Aorta (tissue), 5 donors: ENCODE measurements at regions not wholly inside any gene's neighbourhood (a gene's known extent, or its start where the extent isn't known, plus 50 kb on each side); places are given as distances from the start of the nearest gene placed in this dataset.
"Not testable (repeated sequence)": the region's sequence is repeated elsewhere in the genome, so short reads cannot be mapped to it uniquely, and the experiment has no call there.

Source experiments
- ATAC-seq: fragments of 200-7000 bp; cut with Tn5 transposase; one replicate; pipeline ENCODE4 v1.9.1; 2022; ENCODE audit warnings: moderate library complexity; ENCODE audit not compliant: low FRiP score
- DNase-seq, 2 donors: peaks; one replicate each; pipeline ENCODE4 v3.0.0-alpha.2; 2020
- H3K27ac ChIP-seq, 2 donors: one replicate each; pipeline ENCODE4 v1.5.1; 2013; ENCODE audit warnings: low read length in 2 of 2, mild to moderate bottlenecking in 2 of 2, moderate library complexity in 2 of 2, control low read depth in 1 of 2, inconsistent platforms in 1 of 2, low read depth in 1 of 2
- H3K27me3 ChIP-seq, 2 donors: one replicate each; pipeline ENCODE4 v1.6.1; 2013; ENCODE audit warnings: control low read depth in 1 of 2, low read length in 1 of 2, mild to moderate bottlenecking in 1 of 2, moderate library complexity in 1 of 2; ENCODE audit not compliant: insufficient read depth in 2 of 2, control insufficient read depth in 1 of 2
- H3K36me3 ChIP-seq, 2 donors: one replicate each; pipeline ENCODE4 v1.6.1; 2013; ENCODE audit warnings: control low read depth in 1 of 2, low read length in 1 of 2, mild to moderate bottlenecking in 1 of 2; ENCODE audit not compliant: insufficient read depth in 2 of 2, control insufficient read depth in 1 of 2
- H3K4me1 ChIP-seq, 2 donors: one replicate each; pipeline ENCODE4 v1.6.1; 2013; ENCODE audit warnings: low read length in 2 of 2, control low read depth in 1 of 2, mild to moderate bottlenecking in 1 of 2, moderate library complexity in 1 of 2; ENCODE audit not compliant: insufficient read depth in 2 of 2, control insufficient read depth in 1 of 2
- H3K4me3 ChIP-seq, 2 donors: one replicate each; pipeline ENCODE4 v1.5.1; 2013; ENCODE audit warnings: low read length in 2 of 2, control low read depth in 1 of 2, mild to moderate bottlenecking in 1 of 2
- H3K9me3 ChIP-seq: one replicate; pipeline ENCODE4 v1.6.1; 2013; ENCODE audit warnings: mild to moderate bottlenecking, low read length; ENCODE audit not compliant: control insufficient read depth
- WGBS, 2 donors: extraction: QIAGEN DNeasy Blood & Tissue Kit; methylation state at CpG; one replicate each; pipeline ENCODE4 v1.1.7; 2013; 5-methylcytosine and 5-hydroxymethylcytosine counted together
- intact Hi-C, 2 donors: fragments of 100-400 bp; cut with DNase I; formaldehyde crosslinking; loops; one replicate each; pipeline versions ENCODE4 v1.14.2 to v1.15.0; 2022
- donor health status: healthy with polysubstance abuse.
- donor health status: Bipolar disorder and iron deficiency.
- donor health status: DM: no; HTN: no; CAD: no.
- donor health status: DM: no; HTN: no; CAD: no.
- donor health status: DM: yes; HTN: yes; CAD: no.

DNA sequence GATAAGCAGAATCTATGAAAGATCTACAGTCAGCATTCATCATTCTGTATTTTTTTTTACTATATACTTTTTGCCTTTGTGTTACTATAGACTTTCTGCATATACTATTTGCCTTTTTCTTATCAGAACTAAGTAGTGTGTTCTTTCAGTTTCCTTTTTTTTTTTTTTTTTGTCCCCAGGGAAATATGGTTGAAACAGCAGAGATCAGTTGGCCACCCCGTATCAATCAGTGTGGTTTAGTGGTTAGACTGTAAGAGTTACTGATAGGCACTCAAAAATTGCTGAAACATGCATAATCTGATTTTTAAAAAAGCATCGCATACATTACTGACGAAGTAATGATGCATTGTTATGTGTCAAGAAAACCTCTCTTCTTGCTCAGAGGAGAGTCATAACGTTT is 990.8 kb upstream of the EDIL3 start:
- intact Hi-C loops, result no loop called here
- ATAC-seq, result no peak
- Histone ChIP-seq H3K9me3 (no peaks in the 10 kb centered on the region), H3K4me3 (no peak overlapping the region), H3K4me1 (no peaks in the 10 kb centered on the region), H3K27ac (no peak overlapping the region), H3K36me3 (no peaks in the 10 kb centered on the region), H3K27me3 (no peaks in the 10 kb centered on the region)
- 50 to 55% methylated on average over 4 of the region's 4 CpGs for WGBS, 2 donors
- DNase-seq, result no peak

DNA sequence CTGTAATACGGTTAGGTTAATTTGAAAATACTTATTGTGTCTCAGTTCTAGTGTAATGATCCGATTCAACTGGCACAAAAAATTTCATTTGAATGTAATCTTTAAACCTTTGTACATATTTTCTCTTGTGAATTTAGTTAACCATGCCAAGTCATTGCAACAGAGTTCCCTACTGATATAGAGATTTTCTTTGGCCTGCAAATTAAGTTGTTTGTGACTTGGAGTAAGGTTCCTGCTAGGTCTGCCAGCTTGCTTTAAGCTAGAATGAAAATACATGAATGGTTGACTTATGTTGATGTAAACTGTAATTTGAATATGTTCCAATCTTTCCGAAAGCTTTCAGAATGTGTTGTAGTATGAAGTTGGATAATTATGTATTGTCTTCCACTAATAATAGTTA is 1004.1 kb upstream of the EDIL3 start:
- intact Hi-C loops, result no loop called here
- Histone ChIP-seq H3K36me3 (no peaks in the 10 kb centered on the region), H3K27me3 (no peaks in the 10 kb centered on the region), H3K9me3 (no peaks in the 10 kb centered on the region), H3K4me3 (no peak overlapping the region), H3K4me1 (no peaks in the 10 kb centered on the region), H3K27ac (no peak overlapping the region)
- no peak for DNase-seq
- 18 to 26% methylated on average over 3 of the region's 3 CpGs for WGBS, 2 donors
- no peak for ATAC-seq

DNA sequence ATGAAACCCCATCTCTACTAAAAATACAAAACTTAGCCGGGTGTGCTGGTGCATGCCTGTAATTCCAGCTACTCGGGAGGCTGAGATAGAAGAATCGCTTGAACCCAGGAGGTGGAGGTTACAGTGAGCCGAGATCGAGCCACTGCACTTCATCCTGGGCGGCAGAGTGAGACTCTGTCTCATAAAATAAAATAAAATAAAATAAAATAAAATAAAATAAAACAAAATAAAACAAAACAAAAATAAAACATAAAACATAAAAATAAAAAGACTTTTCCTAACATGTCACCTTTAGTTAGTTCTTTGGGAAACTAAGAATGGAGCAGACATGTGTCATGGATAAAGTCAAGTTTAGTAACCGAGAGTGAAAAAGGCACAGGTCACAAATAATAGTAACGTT is 1007.6 kb upstream of the EDIL3 start:
- intact Hi-C loops, H3K27ac ChIP-seq, ATAC-seq, H3K36me3 ChIP-seq, DNase-seq, H3K9me3 ChIP-seq, H3K4me3 ChIP-seq, H3K4me1 ChIP-seq, H3K27me3 ChIP-seq: not testable (repeated sequence)
- 69 to 77% methylated on average over 8 of the region's 8 CpGs for WGBS, 2 donors

DNA sequence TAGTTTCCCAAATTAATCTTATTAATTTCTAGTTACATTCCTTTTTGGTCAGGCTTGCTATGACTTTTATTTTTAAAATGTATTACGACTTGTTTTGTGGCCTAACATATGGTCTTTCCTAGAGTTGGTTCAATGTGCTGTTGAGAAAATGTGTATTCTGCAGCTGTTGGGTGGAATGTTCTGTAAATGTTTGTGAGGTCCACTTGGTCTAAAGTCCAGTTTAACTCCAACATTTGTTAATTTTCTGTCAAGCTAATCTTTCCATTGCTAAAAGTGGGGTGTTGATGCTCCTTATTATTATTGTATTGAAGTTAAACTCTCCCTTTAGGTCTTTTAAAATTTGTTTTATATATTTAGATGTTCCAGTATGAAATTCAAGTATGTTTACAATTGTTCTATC is 1010.8 kb upstream of the EDIL3 start:
- ATAC-seq (no peak), DNase-seq (no peak)
- 85 to 87% methylated on average over 1 of the region's 1 CpG for WGBS, 2 donors
- H3K9me3 ChIP-seq, result no peaks in the 10 kb centered on the region
- H3K36me3 ChIP-seq, result no peaks in the 10 kb centered on the region
- H3K27me3 ChIP-seq, result no peaks in the 10 kb centered on the region
- H3K4me3 ChIP-seq, result no peak overlapping the region
- intact Hi-C loops, result no loop called here
- H3K4me1 ChIP-seq, result no peaks in the 10 kb centered on the region
- H3K27ac ChIP-seq, result no peak overlapping the region

DNA sequence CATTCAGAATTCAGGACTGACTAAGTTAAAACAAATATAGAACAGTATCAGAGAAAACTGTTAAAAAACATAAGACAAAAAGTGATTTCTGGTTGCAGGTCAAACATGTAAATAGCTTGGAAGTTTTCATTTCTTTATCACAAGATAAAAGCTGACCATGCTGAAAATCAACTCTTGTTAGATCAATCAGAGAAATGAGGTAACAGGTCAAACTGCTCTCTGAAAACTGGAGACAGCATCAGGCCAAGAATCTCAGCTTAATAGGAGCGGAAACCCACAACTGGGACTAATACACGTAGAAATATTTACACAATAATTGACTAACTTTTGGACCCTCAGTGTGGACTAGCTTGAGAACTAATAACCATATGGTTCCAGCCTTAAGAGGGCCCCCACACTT is 1012.8 kb upstream of the EDIL3 start:
- H3K36me3 ChIP-seq, result no peaks in the 10 kb centered on the region
- no peaks in the 10 kb centered on the region for H3K4me1 ChIP-seq
- H3K27me3 ChIP-seq, result no peaks in the 10 kb centered on the region
- intact Hi-C loops, result no loop called here
- no peaks in the 10 kb centered on the region for H3K9me3 ChIP-seq
- WGBS, 2 donors, result 85 to 90% methylated on average over 2 of the region's 2 CpGs
- ATAC-seq (no peak), DNase-seq (no peak)
- H3K27ac ChIP-seq, result no peak overlapping the region
- H3K4me3 ChIP-seq, result no peak overlapping the region

DNA sequence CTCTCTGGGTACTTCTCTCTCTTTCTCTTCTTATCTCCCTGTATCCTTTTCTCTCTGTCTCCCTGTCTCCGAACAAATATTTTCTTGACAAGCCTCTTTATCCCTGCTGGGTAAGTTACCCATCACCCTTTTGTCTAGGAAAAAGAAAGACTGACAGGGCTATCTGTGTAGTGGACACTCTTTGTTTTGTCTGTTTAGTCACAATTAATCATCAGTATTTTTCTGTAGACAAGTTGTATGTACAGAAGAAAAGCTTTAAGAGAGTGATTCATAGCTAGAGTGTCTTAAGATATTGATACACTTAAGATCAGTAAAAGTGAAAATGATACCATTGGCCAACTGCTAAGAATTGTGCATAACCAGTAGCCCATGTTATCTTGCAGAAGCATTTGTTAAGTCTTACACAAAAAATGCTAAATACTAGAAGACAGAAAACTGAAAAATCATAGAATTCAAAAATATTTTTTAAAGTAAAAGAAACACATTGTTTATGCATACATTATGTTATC is 1043.8 kb upstream of the EDIL3 start:
- intact Hi-C loops, result no loop called here
- Histone ChIP-seq H3K27ac (no peak overlapping the region), H3K36me3 (no peaks in the 10 kb centered on the region), H3K27me3 (no peaks in the 10 kb centered on the region), H3K4me1 (no peaks in the 10 kb centered on the region), H3K9me3 (no peaks in the 10 kb centered on the region), H3K4me3 (no peak overlapping the region)
- DNase-seq (no peak), ATAC-seq (no peak)
- WGBS, 2 donors, result 31 to 73% methylated on average over 1 of the region's 1 CpG

DNA sequence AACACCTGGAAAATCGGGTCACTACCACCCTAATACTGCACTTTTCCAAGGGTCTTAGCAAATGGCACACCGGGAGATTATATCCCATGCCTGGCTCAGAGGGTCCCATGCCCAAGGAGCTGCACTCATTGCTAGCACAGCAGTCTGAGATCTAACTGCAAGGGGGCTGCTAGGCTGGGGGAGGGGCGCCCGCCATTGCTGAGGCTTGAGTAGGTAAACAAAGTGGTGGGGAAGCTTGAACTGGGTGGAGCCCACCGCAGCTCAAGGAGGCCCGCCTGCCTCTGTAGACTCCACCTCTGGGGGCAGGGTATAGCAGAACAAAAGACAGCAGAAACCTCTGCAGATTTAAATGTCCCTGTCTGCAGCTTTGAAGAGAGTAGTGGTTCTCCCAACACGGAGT is 1047.0 kb upstream of the EDIL3 start:
- H3K9me3 ChIP-seq, H3K4me1 ChIP-seq, H3K27me3 ChIP-seq, ATAC-seq, H3K27ac ChIP-seq, intact Hi-C loops, H3K36me3 ChIP-seq, H3K4me3 ChIP-seq: not testable (repeated sequence)
- WGBS, 2 donors, result 82 to 84% methylated on average over 7 of the region's 7 CpGs
- peak in 1 of 2 donors; percentile 65 for DNase-seq

GRCh38 chr5:85441156-85441555 is 1056.5 kb upstream of the EDIL3 start:
- intact Hi-C loops, result no loop called here
- Histone ChIP-seq H3K27me3 (no peaks in the 10 kb centered on the region), H3K4me1 (no peaks in the 10 kb centered on the region), H3K36me3 (no peaks in the 10 kb centered on the region), H3K27ac (no peak overlapping the region), H3K9me3 (no peaks in the 10 kb centered on the region), H3K4me3 (no peak overlapping the region)
- ATAC-seq (no peak), DNase-seq (no peak)
- WGBS, 2 donors, result 63 to 72% methylated on average over 3 of the region's 3 CpGs

DNA sequence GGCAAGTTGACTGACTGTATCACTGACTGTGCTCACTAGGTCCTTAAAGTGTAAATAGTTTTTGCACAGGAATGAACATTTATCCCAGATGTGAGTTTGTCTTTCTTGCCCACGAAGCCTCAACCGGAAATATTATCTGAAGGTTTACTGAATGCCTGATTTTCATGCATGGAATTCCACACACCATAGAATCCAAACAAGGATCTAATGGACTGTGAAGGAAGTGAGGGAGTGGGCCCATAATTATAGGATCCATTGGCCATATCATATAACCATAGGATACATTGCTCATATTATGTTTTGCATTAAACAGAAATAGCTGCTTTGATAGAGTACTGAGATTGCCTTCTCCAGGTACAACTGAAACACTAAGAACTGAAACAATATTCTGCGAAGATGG is 1057.2 kb upstream of the EDIL3 start:
- H3K4me1 ChIP-seq, result no peaks in the 10 kb centered on the region
- no peak for ATAC-seq
- no peaks in the 10 kb centered on the region for H3K27me3 ChIP-seq
- no peak for DNase-seq
- H3K27ac ChIP-seq, result no peak overlapping the region
- no peaks in the 10 kb centered on the region for H3K36me3 ChIP-seq
- intact Hi-C loops, result no loop called here
- no peak overlapping the region for H3K4me3 ChIP-seq
- no peaks in the 10 kb centered on the region for H3K9me3 ChIP-seq
- WGBS, 2 donors, result 84 to 86% methylated on average over 3 of the region's 3 CpGs
